Thoracic aorta (tissue), 2 donors: ENCODE measurements at regions not wholly inside any gene's neighbourhood (a gene's known extent, or its start where the extent isn't known, plus 50 kb on each side); places are given as distances from the start of the nearest gene placed in this dataset.

ENCODE experiments used
- ATAC-seq: fragments of 150-250 bp; one replicate; pipeline ENCODE4 v1.8.0; 2017; ENCODE audit warnings: low read depth; ENCODE audit not compliant: insufficient number of reproducible peaks, low FRiP score
- DNase-seq: peaks from one replicate; pipeline ENCODE4 v3.0.0-alpha.2; 2020; ENCODE audit warnings: low spot score
- H3K27ac ChIP-seq, 2 donors: fragments of 200-600 bp; sonication (generic); 1 replicate in 1 of 2; 2 replicates in 1 of 2; pipeline ENCODE4 v1.5.1; 2016; ENCODE audit warnings: mild to moderate bottlenecking in 2 of 2, moderate library complexity in 2 of 2
- H3K27me3 ChIP-seq: fragments of 200-600 bp; sonication (generic); replicated peaks from 2 replicates; pipeline ENCODE4 v1.6.0; 2016; ENCODE audit warnings: mild to moderate bottlenecking; ENCODE audit not compliant: insufficient read depth
- H3K36me3 ChIP-seq: fragments of 200-600 bp; sonication (generic); one replicate; pipeline ENCODE4 v1.5.1; 2016
- H3K4me1 ChIP-seq, 2 donors: fragments of 200-600 bp; sonication (generic); 1 replicate in 1 of 2; 2 replicates in 1 of 2; pipeline versions ENCODE4 v1.5.1 to v1.6.0; 2016; ENCODE audit warnings: low read depth in 2 of 2, mild to moderate bottlenecking in 1 of 2; ENCODE audit not compliant: control insufficient read depth in 1 of 2
- H3K4me3 ChIP-seq: fragments of 200-600 bp; sonication (generic); 2 replicates; pipeline ENCODE4 v1.5.1; 2016; ENCODE audit warnings: mild to moderate bottlenecking
- H3K9me3 ChIP-seq: fragments of 200-600 bp; sonication (generic); 2 replicates; pipeline ENCODE4 v1.5.1; 2016
- TF ChIP-seq, protein P1 (sequence below): fragments of 200-600 bp; sonication (generic); IDR thresholded peaks from one replicate; pipeline ENCODE4 v1.5.1; 2019; ENCODE audit warnings: antibody characterized with exemption

DNA sequence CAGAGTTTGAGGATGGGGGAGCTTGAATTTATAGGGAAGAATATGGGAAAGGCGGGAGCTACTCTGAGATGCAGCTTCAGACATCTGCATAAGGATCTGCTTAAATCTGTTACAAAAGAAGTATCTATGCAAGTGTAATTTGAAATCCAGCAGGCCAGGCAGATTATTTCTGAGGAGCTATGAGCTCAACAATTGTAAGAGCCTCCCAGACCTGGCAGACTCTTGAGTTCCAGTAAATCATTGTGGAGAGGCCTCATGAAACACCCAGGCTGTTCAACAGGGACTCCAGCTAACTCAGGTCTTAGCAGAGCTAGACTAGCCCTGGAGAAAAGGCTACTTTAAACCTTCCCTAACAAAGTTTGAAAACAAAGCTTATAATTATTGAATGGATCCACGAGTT is 647.5 kb upstream of the CHRM3 start:
- H3K4me3 ChIP-seq: no peak overlapping the region
- no peak overlapping the region for H3K27ac ChIP-seq
- H3K27me3 ChIP-seq: no peaks in the 10 kb centered on the region
- no peaks in the 10 kb centered on the region for H3K9me3 ChIP-seq
- TF ChIP-seq, protein P1, sequence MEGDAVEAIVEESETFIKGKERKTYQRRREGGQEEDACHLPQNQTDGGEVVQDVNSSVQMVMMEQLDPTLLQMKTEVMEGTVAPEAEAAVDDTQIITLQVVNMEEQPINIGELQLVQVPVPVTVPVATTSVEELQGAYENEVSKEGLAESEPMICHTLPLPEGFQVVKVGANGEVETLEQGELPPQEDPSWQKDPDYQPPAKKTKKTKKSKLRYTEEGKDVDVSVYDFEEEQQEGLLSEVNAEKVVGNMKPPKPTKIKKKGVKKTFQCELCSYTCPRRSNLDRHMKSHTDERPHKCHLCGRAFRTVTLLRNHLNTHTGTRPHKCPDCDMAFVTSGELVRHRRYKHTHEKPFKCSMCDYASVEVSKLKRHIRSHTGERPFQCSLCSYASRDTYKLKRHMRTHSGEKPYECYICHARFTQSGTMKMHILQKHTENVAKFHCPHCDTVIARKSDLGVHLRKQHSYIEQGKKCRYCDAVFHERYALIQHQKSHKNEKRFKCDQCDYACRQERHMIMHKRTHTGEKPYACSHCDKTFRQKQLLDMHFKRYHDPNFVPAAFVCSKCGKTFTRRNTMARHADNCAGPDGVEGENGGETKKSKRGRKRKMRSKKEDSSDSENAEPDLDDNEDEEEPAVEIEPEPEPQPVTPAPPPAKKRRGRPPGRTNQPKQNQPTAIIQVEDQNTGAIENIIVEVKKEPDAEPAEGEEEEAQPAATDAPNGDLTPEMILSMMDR: no peak
- no peak for DNase-seq
- H3K4me1 ChIP-seq: no peaks in the 10 kb centered on the region
- ATAC-seq: no peak
- no peaks in the 10 kb centered on the region for H3K36me3 ChIP-seq

DNA sequence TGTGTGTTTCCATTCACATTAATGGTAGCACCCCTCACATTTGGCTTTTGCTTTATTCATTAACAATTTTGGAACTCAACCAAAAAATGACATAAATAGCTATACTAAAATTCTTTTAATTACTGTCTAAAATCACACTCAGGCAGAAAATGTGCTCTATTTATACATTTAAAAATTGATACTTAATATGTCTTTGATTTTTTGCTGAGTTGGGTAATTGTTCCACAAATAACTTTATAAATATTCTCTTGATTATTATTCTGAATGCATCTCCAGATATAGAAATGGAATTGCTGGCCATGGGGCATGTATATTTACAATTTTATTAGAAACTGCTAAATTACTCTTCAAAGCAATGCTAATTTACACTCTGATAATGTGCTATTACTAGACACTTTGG is 658.7 kb upstream of the CHRM3 start:
- Histone ChIP-seq H3K27me3 (no peaks in the 10 kb centered on the region), H3K27ac (no peak overlapping the region), H3K36me3 (no peaks in the 10 kb centered on the region), H3K4me1 (no peaks in the 10 kb centered on the region), H3K9me3 (no peaks in the 10 kb centered on the region), H3K4me3 (no peak overlapping the region)
- no peak for ATAC-seq
- TF ChIP-seq, protein P1: no peak
- no peak for DNase-seq

DNA sequence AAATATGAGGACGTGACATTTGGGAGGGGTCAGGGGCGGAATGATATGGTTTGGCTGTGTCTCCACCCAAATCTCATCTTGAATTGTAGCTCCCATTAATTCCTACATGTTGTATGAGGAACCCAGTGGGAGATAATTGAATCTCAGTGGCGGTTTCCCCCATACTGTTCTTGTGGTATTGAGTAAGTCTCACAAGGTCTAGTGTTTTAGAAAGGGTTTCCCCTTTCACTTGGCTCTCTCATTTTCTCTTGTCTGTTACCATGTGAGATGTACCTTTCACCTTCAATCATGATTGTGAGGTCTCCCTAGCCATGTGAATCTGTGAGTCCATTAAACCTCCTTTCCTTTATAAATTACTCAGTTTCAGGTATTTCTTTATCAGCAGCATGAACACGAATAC is 663.6 kb upstream of the CHRM3 start:
- Histone ChIP-seq H3K4me3 (no peak overlapping the region), H3K9me3 (no peaks in the 10 kb centered on the region), H3K4me1 (no peaks in the 10 kb centered on the region), H3K27me3 (no peaks in the 10 kb centered on the region), H3K36me3 (no peaks in the 10 kb centered on the region), H3K27ac (no peak overlapping the region)
- ATAC-seq (no peak), DNase-seq (no peak)
- TF ChIP-seq, protein P1: no peak

DNA sequence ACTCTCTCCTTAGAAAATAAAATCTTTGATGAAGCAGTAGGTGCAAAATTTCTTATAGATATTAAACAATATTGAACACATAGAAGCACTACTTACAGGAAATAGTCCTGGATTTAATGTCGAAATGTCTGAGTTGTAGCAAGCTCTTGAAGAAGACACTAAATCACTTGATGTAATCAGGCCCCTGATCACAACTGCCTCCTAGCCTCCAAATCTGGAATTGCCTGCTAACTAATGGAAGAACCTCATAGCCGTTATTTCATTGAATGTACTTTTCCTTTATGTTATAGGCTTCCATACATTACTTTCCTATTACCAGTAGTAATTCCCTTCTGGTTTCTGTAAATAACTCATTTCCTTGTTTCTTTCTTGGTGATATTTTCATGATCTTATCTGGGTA is 675.7 kb upstream of the CHRM3 start:
- DNase-seq (no peak), ATAC-seq (no peak)
- H3K36me3 ChIP-seq: no peaks in the 10 kb centered on the region

DNA sequence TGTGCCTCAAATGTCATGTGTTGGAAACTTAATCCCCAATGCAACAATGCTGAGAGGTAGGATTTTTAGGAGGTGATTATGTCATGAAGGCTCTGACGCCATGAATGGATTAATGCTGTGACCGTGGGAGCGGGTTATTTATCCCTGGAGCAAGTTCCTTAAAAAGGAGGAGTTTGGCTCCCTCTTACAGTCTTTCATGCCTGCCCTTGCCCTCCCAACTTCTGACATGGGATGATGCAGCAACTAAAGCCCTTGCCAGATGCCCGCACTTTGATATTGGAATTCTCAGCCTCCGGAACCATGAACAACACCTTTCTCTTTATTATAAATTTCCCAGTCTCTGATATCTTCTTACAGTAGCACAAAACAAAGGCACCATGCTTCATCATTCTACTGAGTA is 685.3 kb upstream of the CHRM3 start:
- ATAC-seq (no peak), DNase-seq (no peak)
- H3K36me3 ChIP-seq: no peaks in the 10 kb centered on the region
- no peak overlapping the region for H3K27ac ChIP-seq
- TF ChIP-seq, protein P1: no peak
- no peak overlapping the region for H3K4me3 ChIP-seq
- H3K4me1 ChIP-seq: no peaks in the 10 kb centered on the region
- H3K27me3 ChIP-seq: no peaks in the 10 kb centered on the region
- no peaks in the 10 kb centered on the region for H3K9me3 ChIP-seq

More for the DNA sequence above, 675.7 kb upstream of the CHRM3 start:
- H3K4me1 ChIP-seq: no peaks in the 10 kb centered on the region
- H3K27ac ChIP-seq: no peak overlapping the region
- no peaks in the 10 kb centered on the region for H3K9me3 ChIP-seq
- H3K27me3 ChIP-seq: no peaks in the 10 kb centered on the region
- H3K4me3 ChIP-seq: no peak overlapping the region
- TF ChIP-seq, protein P1: no peak
